Gastroesophageal sphincter (tissue), 4 donors: ENCODE measurements at regions not wholly inside any gene's neighbourhood (a gene's known extent, or its start where the extent isn't known, plus 50 kb on each side); places are given as distances from the start of the nearest gene placed in this dataset.

Experiments used
- ATAC-seq: fragments of 150-250 bp; one replicate; pipeline ENCODE4 v1.9.1; 2016; ENCODE audit warnings: mild to moderate bottlenecking, moderate library complexity
- H3K27ac ChIP-seq, 4 donors: fragments of 200-600 bp; sonication (generic) in 3 of 4; 1 replicate in 3 of 4; 2 replicates in 1 of 4; pipeline ENCODE4 v1.5.1; 2016 to 2019
- H3K27me3 ChIP-seq: fragments of 200-600 bp; sonication (generic); one replicate; pipeline ENCODE4 v1.5.1; 2019
- H3K36me3 ChIP-seq, 2 donors: fragments of 200-600 bp; sonication (generic); one replicate each; pipeline ENCODE4 v1.5.1; 2019; ENCODE audit warnings: control low read depth in 1 of 2
- H3K4me1 ChIP-seq, 3 donors: fragments of 200-600 bp; sonication (generic); 1 replicate in 2 of 3; 2 replicates in 1 of 3; pipeline ENCODE4 v1.5.1; 2016 to 2019; ENCODE audit warnings: control low read depth in 2 of 3
- H3K4me3 ChIP-seq, 2 donors: fragments of 200-600 bp; sonication (generic); one replicate each; pipeline ENCODE4 v1.5.1; 2019; ENCODE audit warnings: mild to moderate bottlenecking in 1 of 2, moderate library complexity in 1 of 2
- H3K9me3 ChIP-seq, 3 donors: fragments of 200-600 bp; sonication (generic); one replicate each; pipeline ENCODE4 v1.5.1; 2017 to 2019; ENCODE audit warnings: control low read depth in 2 of 3
- CTCF ChIP-seq, 4 experiments: fragments of 200-600 bp in 2 of 4; fragments of 450-650 bp in 2 of 4; sonication (generic) in 1 of 4; IDR thresholded peaks; one replicate each; pipeline ENCODE4 v1.5.1; 2017 to 2019; ENCODE audit warnings: antibody characterized with exemption in 4 of 4, mild to moderate bottlenecking in 2 of 4, moderate library complexity in 2 of 4
- EP300 ChIP-seq: sonication (generic); formaldehyde crosslinking; IDR thresholded peaks from one replicate; pipeline ENCODE4 v1.6.1; 2017; ENCODE audit warnings: antibody characterized with exemption, mild to moderate bottlenecking
- POLR2A ChIP-seq, 2 donors: fragments of 450-650 bp; IDR thresholded peaks; one replicate each; pipeline ENCODE4 v1.6.1; 2017; ENCODE audit warnings: antibody characterized with exemption in 2 of 2, mild to moderate bottlenecking in 2 of 2, moderate library complexity in 1 of 2
- POLR2AphosphoS5 ChIP-seq: sonication (generic); formaldehyde crosslinking; IDR thresholded peaks from one replicate; pipeline ENCODE4 v1.6.1; 2017; ENCODE audit warnings: antibody characterized with exemption
- WGBS, 2 donors: methylation state at CpG; one replicate each; pipeline ENCODE4 v1.1.5; 2018; ENCODE audit warnings: low coverage in 1 of 2; 5-methylcytosine and 5-hydroxymethylcytosine counted together

- Histone ChIP-seq H3K36me3 (no peaks in the 10 kb centered on the region), H3K4me3 (no peak overlapping the region), H3K27ac (no peak overlapping the region), H3K27me3 (no peaks in the 10 kb centered on the region), H3K4me1 (no peaks in the 10 kb centered on the region), H3K9me3 (no peaks in the 10 kb centered on the region)
- WGBS, 2 donors: 48% methylated on average over 3 of the region's 3 CpGs; no CpG with 5 or more reads in 1 of the 2 donors
- no peak for TF ChIP-seq POLR2A (IDR thresholded peaks at IDR 0.05)
- TF ChIP-seq POLR2AphosphoS5: no peak
- ATAC-seq: no peak
Measured at GRCh38 chr9:23611869-23612268, 214.2 kb downstream of the ELAVL2 start.

GRCh38 chr9:23615569-23615968 lies 210.5 kb downstream of the ELAVL2 start:
- no peak for ATAC-seq

GRCh38 chr9:23621188-23621587 lies 204.9 kb downstream of the ELAVL2 start:
- Histone ChIP-seq H3K4me1 (no peaks in the 10 kb centered on the region), H3K27me3 (no peaks in the 10 kb centered on the region), H3K27ac (no peak overlapping the region), H3K9me3 (no peaks in the 10 kb centered on the region), H3K36me3 (no peaks in the 10 kb centered on the region), H3K4me3 (no peak overlapping the region)
- no peak for ATAC-seq
- 87 to 89% methylated on average over 1 to 2 of the region's 2 CpGs for WGBS, 2 donors
- TF ChIP-seq POLR2A (IDR thresholded peaks at IDR 0.05) (no peak), CTCF (IDR thresholded peaks at IDR 0.05) (no peak)

More at GRCh38 chr9:23615569-23615968, 210.5 kb downstream of the ELAVL2 start:
- 96 to 98% methylated on average over 6 of the region's 6 CpGs for WGBS, 2 donors
- H3K36me3 ChIP-seq: no peaks in the 10 kb centered on the region
- no peaks in the 10 kb centered on the region for H3K9me3 ChIP-seq
- no peaks in the 10 kb centered on the region for H3K27me3 ChIP-seq
- H3K4me1 ChIP-seq: no peaks in the 10 kb centered on the region
- TF ChIP-seq POLR2A (IDR thresholded peaks at IDR 0.05) (no peak), POLR2AphosphoS5 (no peak), CTCF (IDR thresholded peaks at IDR 0.05) (no peak)
- H3K4me3 ChIP-seq: no peak overlapping the region
- H3K27ac ChIP-seq: no peak overlapping the region

GRCh38 chr9:23621924-23622323 lies 204.1 kb downstream of the ELAVL2 start:
- Histone ChIP-seq H3K27ac (peak overlapping the region in 1 of 4 donors; percentile 25), H3K36me3 (no peaks in the 10 kb centered on the region), H3K9me3 (no peaks in the 10 kb centered on the region), H3K4me1 (no peaks in the 10 kb centered on the region), H3K27me3 (no peaks in the 10 kb centered on the region), H3K4me3 (no peak overlapping the region)
- TF ChIP-seq POLR2AphosphoS5 (no peak), CTCF (IDR thresholded peaks at IDR 0.05) (no peak), EP300 (no peak), POLR2A (IDR thresholded peaks at IDR 0.05) (no peak)
- ATAC-seq: peak; percentile 34
- WGBS, 2 donors: 68 to 83% methylated on average over 2 to 3 of the region's 3 CpGs

- TF ChIP-seq EP300: no peak
- no peak for TF ChIP-seq CTCF (IDR thresholded peaks at IDR 0.05)
- TF ChIP-seq POLR2AphosphoS5: no peak
- TF ChIP-seq POLR2A (IDR thresholded peaks at IDR 0.05): no peak
- ATAC-seq: peak; percentile 25
- 97% methylated on average over 4 of the region's 4 CpGs; no CpG with 5 or more reads in 1 of the 2 donors for WGBS, 2 donors
Measured at GRCh38 chr9:23622396-23622795, 203.6 kb downstream of the ELAVL2 start.

More at GRCh38 chr9:23622396-23622795, 203.6 kb downstream of the ELAVL2 start:
- Histone ChIP-seq H3K36me3 (no peaks in the 10 kb centered on the region), H3K27me3 (no peaks in the 10 kb centered on the region), H3K27ac (peak overlapping the region in 1 of 4 donors; percentile 25), H3K4me3 (no peak overlapping the region), H3K9me3 (no peaks in the 10 kb centered on the region), H3K4me1 (no peaks in the 10 kb centered on the region)
